Adrenal gland (tissue), 5 donors: ENCODE measurements at regions not wholly inside any gene's neighbourhood (a gene's known extent, or its start where the extent isn't known, plus 50 kb on each side); places are given as distances from the start of the nearest gene placed in this dataset.

Source experiments
- POLR2A ChIP-seq, 2 donors: fragments of 450-650 bp; IDR thresholded peaks; one replicate each; pipeline ENCODE4 v1.6.1; 2017; ENCODE audit warnings: antibody characterized with exemption in 2 of 2, mild to moderate bottlenecking in 2 of 2, moderate library complexity in 1 of 2
- TF ChIP-seq, protein P1 (sequence below), 6 experiments: fragments of 450-650 bp in 4 of 6; fragments of 200-600 bp in 2 of 6; sonication (generic) in 1 of 6; IDR thresholded peaks; 1 replicate in 5 of 6; 2 replicates in 1 of 6; pipeline versions ENCODE4 v1.5.1 to v1.8.0; 2016 to 2021; ENCODE audit warnings: antibody characterized with exemption in 6 of 6, mild to moderate bottlenecking in 2 of 6, moderate library complexity in 1 of 6
- donor health status: DM: no; HTN: no; CAD: no.

DNA sequence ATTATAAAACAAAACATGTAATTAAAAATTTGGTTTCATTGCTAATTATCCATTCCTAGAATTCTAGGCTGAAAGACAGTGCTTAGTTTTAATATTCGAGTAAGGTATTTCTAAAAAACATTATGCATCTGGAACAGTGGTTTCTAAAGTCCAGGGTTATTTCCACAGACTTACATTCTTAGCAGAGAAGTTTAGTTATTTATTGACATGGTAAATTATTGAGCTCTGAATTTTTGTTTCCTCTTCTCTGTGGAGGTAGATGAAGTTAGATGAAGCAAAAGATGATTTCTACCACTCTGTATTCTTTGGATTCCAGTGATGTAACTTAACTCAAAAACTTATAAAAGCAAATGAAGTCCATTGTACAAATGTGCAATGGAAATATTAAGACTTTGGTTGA, 709.4 kb downstream of the MRPL39 start:
- no peak for TF ChIP-seq POLR2A (IDR thresholded peaks at IDR 0.05)
- TF ChIP-seq, protein P1, sequence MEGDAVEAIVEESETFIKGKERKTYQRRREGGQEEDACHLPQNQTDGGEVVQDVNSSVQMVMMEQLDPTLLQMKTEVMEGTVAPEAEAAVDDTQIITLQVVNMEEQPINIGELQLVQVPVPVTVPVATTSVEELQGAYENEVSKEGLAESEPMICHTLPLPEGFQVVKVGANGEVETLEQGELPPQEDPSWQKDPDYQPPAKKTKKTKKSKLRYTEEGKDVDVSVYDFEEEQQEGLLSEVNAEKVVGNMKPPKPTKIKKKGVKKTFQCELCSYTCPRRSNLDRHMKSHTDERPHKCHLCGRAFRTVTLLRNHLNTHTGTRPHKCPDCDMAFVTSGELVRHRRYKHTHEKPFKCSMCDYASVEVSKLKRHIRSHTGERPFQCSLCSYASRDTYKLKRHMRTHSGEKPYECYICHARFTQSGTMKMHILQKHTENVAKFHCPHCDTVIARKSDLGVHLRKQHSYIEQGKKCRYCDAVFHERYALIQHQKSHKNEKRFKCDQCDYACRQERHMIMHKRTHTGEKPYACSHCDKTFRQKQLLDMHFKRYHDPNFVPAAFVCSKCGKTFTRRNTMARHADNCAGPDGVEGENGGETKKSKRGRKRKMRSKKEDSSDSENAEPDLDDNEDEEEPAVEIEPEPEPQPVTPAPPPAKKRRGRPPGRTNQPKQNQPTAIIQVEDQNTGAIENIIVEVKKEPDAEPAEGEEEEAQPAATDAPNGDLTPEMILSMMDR (IDR thresholded peaks at IDR 0.05): no peak
